Kidney capillary endothelial cell (primary cell): ENCODE measurements at regions not wholly inside any gene's neighbourhood (a gene's known extent, or its start where the extent isn't known, plus 50 kb on each side); places are given as distances from the start of the nearest gene placed in this dataset.

Experiments used
- DNase-seq: peaks from one replicate; pipeline ENCODE4 v3.0.0-alpha.2; 2018; ENCODE audit warnings: low spot score

DNA sequence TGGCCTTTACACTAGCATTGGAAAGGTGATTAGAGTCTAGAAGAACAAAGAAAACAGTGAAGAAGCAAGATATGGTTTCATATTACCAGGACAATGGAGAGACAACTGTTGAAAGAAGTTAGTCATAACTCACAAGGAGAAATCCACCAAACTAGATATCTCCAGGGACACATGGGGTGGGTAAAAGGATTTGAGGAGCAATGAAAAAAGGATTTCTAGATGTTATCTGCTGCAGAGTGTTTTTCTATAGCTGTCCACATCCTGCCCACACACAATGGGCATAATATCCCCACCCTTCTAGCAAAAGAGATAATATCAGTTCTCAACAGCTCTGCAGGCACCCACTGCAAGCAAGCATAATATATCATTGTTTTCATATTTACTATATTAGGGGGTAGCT is 303.1 kb downstream of the HAO1 start:
- no peak for DNase-seq

DNA sequence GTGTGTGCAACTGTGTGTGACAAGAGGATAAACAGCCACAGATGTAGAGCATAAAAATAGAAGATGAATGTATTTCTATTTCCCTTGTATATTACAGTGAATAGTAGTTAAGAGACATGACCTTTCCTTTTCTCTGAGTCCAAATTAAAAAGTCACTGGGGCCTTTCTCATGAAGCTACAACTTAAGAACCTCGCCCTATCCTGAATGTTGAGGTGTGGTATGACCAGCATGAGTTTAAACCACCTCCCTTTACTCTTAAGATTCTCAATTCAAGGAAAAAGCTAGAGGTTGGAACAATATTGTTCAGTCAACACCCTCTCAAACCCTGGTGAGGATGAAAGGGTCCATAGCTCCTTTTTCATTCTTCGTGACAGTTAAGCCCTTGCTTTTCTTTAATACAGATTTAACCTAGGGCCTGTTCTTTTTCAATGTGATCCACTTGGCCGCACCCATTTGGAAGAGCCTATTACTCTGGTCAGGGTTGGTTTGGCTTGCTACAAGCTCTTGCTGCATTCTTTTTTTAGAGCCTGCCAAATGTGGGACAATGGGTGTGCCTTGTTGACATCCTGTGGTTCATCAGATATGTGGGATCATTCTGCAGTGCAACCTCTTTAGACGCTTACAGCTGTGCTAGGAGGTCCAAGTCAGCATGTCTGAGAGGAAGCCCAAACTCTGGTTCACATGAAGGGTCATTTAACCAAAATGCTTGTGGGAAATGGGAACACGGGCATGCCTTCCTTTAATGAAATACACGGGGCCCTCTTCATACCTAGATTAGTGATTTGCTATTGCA is 290.0 kb downstream of the HAO1 start:
- DNase-seq, result no peak

DNA sequence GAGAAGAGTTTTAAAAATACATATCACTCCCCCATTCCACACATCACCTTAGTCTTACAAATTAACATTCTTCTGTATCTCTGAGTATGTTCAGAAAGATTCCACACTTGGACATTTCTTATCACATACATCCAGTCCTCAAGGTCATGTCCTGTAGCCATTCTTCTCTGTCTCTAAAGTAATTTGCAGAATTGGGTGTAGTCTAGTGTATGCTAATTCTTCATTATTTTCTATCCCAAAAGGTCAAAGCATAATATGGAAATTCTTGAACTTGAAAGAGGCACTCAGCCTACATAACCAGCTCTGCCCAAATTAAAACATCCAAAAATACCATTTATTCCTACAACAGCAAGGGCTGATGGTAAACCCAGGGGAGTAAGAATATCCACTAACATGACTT is 286.0 kb downstream of the HAO1 start:
- no peak for DNase-seq

DNA sequence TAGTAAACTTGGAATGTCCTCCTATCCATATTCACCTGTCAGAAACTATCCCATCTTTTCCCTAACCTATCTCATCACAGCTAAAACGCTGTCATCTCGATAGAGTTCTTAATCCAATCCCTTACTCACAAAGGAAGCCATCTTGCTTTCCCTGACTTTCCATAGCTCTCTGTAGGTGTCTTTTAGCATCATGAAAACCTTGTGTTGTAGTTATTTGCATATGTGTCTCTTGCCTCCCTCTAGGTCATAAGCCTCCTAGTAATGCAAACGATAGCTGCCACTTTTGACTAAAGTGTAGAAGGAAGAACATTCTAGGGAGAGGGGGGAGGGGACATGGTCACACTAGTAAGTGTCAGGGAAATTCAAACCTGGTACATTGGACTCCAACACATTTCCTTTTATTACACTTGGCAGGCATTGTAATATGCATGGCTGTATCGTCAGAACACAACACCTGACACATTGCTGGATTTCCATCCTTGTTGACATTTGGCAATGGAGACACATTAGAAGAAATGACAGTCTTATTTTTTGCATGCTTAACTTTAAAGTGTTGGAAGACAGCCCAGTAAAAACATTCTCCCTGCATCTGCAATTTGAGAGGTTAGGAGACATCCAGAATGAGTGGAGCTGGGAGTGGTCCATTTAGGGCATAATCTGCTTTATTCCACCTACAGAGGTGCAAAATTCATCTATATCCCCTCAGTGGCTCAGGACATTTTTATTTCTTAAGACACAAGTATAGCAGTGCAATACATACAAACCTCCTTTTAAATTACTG is 283.4 kb downstream of the HAO1 start:
- DNase-seq, result no peak

DNA sequence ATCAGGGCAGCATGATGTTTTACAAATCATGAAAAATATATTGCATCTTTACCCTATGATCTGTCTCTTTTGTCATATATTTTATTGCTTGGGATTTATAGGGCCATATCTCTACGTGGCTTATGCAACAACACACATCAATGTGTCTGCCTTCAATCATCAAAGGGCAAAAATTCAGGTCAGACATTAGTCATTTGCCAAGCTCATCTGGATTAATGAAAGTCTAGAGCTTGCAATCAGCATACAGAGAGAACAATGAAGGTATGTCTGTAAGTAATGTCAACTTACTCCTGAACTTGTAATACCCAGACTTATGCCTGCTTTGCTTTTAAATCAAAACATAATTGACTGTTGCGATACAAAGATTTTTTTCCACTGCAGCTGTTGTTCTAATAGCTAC is 282.7 kb downstream of the HAO1 start:
- no peak for DNase-seq

DNA sequence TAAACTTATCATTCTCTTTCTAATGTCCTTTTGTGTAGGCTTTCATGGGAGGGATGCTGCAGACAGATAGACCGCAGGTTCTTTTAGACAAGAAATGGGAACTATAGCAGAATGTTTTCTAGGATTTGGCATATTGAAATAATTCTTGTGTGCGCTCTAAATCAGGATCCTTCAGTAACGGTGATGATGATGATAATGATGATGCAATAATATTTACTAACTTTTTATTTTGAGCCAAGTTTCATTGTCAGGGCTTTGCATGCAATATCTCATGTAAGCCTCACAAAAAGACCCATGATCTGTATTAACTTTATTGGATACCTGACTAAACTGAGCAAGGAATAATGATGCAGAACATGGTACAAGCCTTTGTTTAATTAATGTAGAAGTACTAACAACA is 280.1 kb downstream of the HAO1 start:
- DNase-seq, result no peak

DNA sequence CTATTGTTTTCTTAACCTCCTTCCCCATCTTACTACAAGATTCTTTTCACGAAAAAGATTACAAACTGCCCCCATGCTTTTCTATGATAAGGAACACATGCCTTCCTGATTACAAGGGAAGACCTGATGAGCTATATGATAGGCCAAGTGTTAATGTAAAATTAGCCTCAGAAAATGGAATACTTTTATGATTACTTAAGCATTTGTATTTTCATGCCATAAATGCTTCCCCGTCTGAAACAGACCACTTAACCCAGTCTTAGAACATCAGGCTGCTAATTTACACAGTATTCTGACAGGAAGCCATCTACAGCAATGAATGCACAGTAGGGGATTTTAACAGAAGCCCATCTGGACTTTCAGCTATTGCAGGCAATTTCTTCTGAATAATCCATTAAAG is 274.9 kb downstream of the HAO1 start:
- no peak for DNase-seq

DNA sequence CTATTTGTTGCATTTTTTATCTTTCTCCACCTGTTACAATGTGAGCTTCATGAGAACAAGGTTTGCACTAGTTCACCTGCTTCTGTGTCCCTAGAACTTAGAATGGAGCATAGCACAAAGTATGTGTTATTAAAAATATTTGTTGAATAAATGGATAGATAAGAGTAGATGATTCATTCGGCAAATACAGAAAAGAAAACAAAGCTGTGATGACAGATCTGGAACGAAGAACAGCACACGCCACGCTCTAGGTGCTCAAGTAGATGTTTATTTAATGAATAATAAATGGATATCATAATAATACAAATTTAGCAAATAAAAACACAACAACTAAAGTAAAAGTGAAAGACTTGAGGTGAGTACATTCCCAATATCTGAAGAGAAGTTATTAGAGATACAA is 273.1 kb downstream of the HAO1 start:
- no peak for DNase-seq

DNA sequence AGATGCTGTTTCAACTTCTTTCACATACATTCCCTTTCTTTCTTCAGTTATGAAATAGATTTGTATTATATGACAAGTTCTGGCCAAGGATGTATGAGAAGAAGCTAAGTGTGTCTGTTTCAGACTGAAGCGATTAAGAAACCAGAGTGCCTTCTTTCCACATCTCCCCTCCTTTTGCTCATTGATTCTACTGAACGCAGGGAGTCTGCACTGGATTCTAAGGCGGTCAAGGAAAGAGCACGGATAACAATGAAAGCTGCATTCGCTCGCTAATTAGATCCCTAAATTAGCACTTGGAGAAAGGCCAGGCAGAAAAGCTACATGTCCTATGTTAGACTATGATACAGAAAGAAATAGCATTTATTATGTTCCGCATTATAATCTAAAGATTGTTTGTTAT is 267.7 kb downstream of the HAO1 start:
- no peak for DNase-seq

DNA sequence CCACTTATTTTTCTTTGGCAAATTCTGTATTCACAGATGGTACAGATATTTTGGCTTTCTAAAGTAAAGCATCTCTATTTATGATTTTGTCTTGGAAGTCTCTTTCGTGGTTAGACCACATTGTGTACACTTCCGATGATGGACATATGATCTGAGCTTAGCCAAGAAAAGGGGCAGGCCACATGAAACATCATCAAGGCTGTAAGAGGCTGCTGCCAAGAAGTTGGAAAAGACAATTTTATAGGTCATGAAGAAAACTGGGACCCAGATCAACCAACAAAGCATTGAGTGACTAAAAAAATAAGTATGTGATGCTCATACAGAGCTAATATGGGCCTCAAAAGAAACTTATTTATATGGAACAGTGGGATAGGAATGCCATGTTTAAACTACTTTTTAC is 266.4 kb downstream of the HAO1 start:
- no peak for DNase-seq

DNA sequence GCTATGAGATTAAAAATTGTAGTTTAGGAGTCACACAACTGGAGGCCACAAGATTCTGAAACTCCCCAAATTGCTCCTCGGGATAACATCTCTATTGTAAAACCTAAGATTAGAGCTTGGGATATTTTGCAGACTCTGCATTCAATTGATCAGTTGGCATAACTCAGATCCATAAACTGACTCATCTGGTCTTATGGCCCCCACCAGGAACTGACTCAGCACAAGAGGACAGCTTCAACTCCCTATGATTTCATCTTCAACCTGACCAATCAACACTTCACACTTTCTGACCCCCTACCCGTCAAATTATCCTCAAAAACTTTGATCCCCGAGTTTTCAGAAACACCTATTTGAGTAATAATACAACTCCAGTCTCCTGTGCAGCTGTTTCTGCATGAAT is 257.3 kb downstream of the HAO1 start:
- DNase-seq, result no peak

DNA sequence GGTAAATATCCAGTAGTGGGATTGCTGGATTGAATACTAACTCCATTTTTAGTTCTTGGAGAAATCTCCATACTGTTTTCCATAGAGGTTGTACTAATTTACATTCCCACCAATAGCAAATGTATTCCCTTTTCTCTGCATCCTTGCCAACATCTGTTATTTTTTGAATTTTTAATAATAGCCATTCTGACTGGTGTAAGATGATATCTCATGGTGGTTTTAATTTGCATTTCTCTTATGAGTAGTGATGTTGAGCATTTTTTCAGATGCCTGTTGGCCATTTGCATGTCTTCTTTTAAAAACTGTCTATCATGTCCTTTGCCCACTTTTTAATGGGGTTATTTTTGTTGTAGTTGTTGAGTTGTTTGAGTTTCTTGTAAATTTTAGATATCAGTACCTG is 253.2 kb downstream of the HAO1 start:
- DNase-seq, result no peak

DNA sequence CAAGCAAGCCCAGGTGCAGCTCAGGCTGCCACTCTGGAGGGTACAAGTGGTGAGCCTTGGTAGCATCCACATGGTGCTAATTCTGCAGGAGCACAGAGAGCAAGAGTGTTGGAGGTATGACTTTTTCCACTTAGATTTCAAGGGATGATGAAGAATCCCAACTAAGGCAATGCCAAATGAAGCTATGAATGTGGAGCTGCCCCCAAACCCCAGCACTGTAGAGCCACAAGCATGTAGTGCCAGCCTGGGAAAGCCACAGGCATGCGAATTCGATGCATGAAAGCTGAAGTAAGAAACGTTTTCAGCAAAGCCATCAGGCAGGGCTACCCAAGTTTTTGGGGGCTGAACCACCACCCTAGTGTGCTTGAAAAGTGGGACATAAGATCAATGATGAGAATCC is 251.1 kb downstream of the HAO1 start:
- no peak for DNase-seq

DNA sequence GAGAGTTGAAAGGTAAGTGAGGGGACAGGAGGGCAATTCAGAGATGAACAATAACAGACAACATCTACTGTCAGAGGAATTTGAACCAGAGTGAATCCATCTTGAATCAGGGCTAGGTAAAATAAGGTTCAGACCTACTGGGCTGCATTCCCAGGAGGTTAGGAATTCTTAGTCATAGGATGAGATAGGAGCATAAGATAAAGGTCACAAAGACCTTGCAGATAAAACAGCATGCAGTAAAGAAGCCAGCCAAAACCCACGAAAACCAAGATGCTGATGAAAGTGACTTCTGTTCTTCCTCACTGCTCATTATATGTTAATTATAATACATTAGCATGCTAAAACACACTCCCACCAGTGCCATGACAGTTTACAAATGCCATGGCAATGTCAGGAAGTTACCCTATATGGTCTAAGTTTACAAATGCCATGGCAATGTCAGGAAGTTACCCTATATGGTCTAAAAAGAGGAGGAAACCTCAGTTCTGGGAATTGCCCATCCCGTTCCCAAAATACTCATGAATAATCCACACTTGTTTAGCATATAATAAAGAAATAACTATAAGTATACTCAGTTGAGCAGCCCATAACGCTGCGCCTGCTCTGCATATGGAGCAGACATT is 248.5 kb downstream of the HAO1 start:
- DNase-seq, result no peak

DNA sequence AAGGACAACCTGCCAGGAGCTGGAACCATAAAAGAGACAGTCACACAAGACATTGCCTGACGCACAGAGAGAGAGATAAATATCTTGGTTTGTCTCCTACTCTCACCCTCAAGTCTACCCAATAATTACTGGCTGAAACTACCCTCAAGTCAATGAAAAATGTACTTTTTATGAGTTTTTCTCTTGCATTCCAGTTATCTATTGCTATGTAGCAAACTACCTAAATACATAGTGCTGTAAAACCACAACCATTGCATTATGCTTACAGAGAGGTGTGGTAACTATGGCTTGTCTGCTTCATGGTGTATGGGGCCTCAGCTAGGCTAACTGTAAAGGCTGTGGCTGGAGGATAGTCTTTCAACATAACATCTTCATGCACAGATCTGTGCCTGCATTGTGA is 247.8 kb downstream of the HAO1 start:
- DNase-seq, result no peak

DNA sequence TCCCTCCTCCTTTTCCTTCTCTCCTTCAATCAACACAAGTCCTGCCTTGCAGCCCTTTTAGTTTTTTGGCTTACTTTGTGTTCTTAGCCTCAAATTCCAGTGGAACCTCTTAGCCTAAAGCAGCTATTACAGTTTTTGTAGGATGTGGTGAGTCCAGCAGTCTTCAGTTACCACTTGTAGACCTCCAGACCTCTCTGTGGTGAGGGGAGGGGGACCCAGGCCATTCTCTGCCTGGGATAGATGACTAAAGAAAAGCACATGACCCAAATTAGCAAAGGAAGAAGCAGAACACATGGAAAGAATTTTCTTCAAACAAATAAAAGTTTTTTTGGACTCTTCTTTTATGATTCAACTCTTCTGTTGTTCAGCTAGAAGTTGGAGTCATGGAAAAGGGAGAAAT is 246.5 kb downstream of the HAO1 start:
- no peak for DNase-seq

DNA sequence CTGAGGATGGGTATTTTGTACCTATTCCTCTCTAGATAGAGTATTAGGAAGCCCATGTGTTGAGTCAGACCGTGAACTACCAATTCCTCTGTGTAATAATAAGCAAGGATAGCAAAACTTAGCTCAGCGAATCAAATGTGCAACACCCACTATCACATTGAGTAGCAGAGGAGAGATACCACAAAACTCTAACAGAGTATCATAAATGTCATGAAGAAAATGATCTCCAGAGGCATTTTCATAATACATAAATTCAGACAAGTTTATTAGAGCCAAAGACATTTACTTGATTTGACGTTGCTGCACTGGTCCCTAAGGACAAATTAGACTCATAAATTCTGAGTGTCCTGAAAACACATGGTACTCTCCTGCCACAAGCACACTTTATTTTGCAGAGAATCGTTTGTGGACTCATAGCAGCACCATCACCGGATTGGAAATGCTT is 245.2 kb downstream of the HAO1 start:
- no peak for DNase-seq

DNA sequence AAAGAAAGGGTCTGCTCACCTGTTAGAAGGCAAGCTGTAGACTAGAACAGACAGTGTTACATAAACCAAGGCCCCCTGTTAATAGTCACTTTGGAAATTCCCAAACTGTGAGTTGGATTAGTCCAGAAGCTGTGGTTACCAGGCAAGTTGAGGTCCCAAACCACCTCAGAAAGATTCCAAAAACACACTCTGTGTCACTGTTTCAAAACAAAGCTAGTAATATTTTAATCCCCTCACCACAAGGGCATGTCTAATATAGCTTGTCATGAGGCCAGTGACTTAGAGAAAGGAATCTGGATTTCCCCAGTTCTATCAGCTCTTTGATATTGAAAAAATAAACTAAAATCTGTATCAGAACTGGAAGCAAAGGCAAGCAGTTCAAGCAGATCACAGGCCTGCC is 244.6 kb downstream of the HAO1 start:
- no peak for DNase-seq

DNA sequence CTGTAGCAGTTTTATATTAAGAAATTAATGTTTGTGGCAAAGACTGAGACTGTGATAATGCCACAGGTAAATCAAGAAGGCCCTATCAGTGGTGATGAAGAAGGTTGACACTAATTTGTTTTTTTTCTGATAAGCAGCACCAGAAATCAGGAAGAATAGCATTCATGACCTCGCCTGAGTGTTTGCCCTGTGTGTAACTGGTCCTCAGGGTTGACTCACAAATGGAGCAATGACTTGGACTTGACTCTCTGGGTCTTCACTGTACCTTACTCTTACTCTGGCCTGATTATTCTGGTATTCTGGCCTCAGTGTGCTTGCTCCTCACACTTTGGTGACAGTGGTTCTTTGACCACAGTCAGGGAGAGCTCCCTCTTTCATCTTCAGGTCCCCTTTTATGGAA is 243.9 kb downstream of the HAO1 start:
- DNase-seq, result no peak

DNA sequence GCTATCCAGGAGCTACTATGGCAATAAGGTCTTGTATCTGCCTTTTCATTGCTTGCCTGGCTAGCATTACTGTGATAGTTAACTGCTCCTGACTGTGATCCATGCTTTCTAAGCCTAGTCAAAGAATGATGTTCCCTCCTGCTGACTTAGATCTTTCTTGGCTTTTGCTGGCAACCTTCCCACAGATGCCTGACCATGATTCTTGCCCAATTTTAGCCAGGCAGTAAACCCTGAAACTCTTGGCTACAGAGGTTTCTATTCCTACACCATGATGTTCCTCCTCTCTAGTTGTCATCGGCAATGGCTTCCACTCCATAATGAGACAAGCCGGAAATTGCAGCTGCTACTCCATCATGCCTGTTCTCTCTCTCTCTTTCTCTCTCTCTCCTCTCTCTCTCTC is 238.1 kb downstream of the HAO1 start:
- no peak for DNase-seq

DNA sequence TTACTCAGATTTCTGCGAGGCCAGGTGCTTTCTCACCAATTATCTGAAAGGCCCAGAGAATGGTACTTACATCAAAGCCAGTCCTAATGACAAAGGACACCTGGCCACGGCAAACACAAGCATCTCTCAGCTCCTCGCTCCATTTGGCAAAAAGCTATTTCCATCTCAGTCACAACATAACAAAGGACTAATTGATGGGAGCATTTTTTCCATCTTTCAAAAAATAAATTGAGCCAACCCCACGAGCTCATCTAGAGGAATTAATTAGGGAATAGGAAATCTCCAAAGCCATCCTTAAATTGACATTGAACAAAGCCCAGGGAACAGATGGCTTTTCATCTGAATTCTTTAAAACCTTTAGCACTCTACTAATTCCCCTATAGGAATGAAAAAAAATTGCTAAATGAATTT is 236.7 kb downstream of the HAO1 start:
- no peak for DNase-seq

DNA sequence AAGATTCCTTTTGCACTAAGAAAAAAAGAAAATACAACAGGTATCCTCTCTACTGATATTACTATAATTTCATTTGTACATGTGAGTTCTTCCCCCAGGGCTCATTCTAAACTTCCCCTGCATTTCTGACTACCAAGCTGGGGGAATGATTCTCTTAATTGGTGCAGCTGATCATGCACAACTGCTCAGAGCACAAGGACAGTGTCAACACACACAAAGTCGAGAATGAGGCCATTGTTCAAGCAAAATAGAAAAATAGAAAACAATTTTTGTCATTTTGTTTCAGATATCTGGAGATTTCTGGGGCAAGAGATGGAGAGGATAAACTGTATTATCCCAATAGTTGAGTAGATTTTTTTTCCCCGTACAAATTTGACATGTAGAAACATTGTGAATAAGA is 236.3 kb downstream of the HAO1 start:
- DNase-seq, result no peak

DNA sequence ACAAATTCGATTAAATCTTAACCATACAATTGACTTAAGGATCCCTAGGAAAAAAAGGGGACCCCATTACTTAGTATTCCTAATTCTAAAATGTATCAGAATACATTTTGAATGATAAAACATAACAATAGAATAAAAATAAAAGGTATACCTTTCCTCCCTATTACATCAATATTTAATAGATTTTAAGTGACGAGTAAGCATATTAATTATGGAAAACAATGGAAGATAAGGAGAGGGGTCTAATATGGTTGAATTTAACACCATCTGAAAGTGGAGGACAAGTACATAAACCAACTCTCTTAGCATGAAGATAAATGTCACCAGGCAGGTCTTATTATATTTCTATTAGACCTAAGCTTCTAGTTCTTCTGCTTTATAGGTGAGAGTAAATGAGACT is 232.1 kb downstream of the HAO1 start:
- DNase-seq, result no peak
